ENCODE measurements at regions not wholly inside any gene's neighbourhood (a gene's known extent, or its start where the extent isn't known, plus 50 kb on each side); places are given as distances from the start of the nearest gene placed in this dataset.

DNA sequence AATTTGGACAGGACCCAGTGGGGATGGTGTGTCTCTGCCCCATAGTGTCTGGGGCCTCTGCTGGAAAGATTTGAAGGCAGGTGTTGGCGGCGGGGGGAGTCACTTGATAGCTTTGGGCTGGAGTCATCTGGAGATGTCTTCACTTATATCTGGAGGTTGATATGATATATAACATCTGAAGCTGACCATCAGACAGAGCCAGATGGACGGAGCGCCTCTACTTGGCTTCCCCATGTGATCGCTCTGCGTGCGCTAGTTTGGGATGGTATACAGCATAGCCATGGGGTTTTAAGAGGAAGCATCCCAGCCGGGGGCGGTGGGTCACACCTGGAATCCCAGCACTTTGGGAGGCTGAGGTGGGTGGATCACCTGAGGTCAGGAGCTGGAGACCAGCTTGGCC is 130.7 kb upstream of the NLRP1 start:
- WGBS, 2 donors = 95 to 98% methylated on average over 7 to 9 of the region's 9 CpGs
- peaks cover 0 to 7% (median 0%) of the 10 kb centered on the region in 4 donors for H3K9me3 ChIP-seq
- TF ChIP-seq EP300 (IDR thresholded peaks at IDR 0.05) (no peak), POLR2A (IDR thresholded peaks at IDR 0.05) (no peak)
- TF ChIP-seq, protein P1, sequence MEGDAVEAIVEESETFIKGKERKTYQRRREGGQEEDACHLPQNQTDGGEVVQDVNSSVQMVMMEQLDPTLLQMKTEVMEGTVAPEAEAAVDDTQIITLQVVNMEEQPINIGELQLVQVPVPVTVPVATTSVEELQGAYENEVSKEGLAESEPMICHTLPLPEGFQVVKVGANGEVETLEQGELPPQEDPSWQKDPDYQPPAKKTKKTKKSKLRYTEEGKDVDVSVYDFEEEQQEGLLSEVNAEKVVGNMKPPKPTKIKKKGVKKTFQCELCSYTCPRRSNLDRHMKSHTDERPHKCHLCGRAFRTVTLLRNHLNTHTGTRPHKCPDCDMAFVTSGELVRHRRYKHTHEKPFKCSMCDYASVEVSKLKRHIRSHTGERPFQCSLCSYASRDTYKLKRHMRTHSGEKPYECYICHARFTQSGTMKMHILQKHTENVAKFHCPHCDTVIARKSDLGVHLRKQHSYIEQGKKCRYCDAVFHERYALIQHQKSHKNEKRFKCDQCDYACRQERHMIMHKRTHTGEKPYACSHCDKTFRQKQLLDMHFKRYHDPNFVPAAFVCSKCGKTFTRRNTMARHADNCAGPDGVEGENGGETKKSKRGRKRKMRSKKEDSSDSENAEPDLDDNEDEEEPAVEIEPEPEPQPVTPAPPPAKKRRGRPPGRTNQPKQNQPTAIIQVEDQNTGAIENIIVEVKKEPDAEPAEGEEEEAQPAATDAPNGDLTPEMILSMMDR (IDR thresholded peaks at IDR 0.05) = no peak
- no peaks in the 10 kb centered on the region for H3K27me3 ChIP-seq
- H3K27ac ChIP-seq = no peak overlapping the region
- no peak for DNase-seq (ENCODE audit: low spot score in 2 of 2)
- H3K36me3 ChIP-seq = no peaks in the 10 kb centered on the region
- no peaks in the 10 kb centered on the region for H3K4me1 ChIP-seq
- no peak overlapping the region for H3K4me3 ChIP-seq

- no peak overlapping the region for H3K4me3 ChIP-seq
- H3K27me3 ChIP-seq = no peaks in the 10 kb centered on the region
- peak in 1 of 2 donors; percentile 33 for DNase-seq (ENCODE audit: low spot score in 2 of 2)
- WGBS, 2 donors = 76 to 80% methylated on average over 8 of the region's 8 CpGs
- no peaks in the 10 kb centered on the region for H3K4me1 ChIP-seq
- peaks cover 0 to 7% (median 0%) of the 10 kb centered on the region in 4 donors for H3K9me3 ChIP-seq
- TF ChIP-seq EP300 (IDR thresholded peaks at IDR 0.05) (peak in 1 of 2 donors; percentile 81), POLR2A (IDR thresholded peaks at IDR 0.05) (no peak)
- TF ChIP-seq, protein P1 (IDR thresholded peaks at IDR 0.05) = no peak
- H3K27ac ChIP-seq = no peak overlapping the region
- no peaks in the 10 kb centered on the region for H3K36me3 ChIP-seq
Observed at GRCh38 chr17:5715478-5715877, 131.2 kb upstream of the NLRP1 start.

DNA sequence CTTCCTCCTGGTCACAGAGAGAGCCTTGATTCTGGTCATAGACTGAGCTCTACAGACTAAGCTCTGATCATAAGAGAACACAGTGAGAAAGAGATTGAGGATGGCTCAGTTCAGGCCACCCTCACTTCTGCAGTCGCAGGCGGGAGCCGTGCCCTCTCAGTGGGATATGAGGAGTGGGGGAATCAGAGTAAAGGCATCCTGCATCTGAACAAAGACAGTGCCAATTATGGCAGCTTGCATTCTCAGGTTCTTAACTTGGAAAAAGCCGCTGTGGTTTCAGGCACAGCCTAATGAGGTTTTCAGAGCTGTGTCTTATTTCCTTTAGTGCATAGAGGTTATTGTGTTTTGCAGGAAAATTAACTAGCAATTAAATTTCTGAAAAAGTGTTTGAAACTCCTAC is 134.4 kb upstream of the NLRP1 start:
- WGBS, 2 donors = 36 to 42% methylated on average over 4 of the region's 4 CpGs
- Histone ChIP-seq H3K27ac (no peak overlapping the region), H3K4me1 (no peaks in the 10 kb centered on the region), H3K36me3 (no peaks in the 10 kb centered on the region), H3K9me3 (peaks cover 0 to 10% (median 0%) of the 10 kb centered on the region in 4 donors), H3K27me3 (no peaks in the 10 kb centered on the region), H3K4me3 (no peak overlapping the region)
- DNase-seq (ENCODE audit: low spot score in 2 of 2) = no peak
- TF ChIP-seq, protein P1 (IDR thresholded peaks at IDR 0.05) = no peak
- TF ChIP-seq POLR2A (IDR thresholded peaks at IDR 0.05) = no peak

GRCh38 chr17:5719976-5720375 is 135.7 kb upstream of the NLRP1 start:
- Histone ChIP-seq H3K9me3 (peaks cover 0 to 17% (median 0%) of the 10 kb centered on the region in 4 donors), H3K4me3 (no peak overlapping the region), H3K27ac (no peak overlapping the region), H3K36me3 (no peaks in the 10 kb centered on the region), H3K27me3 (no peaks in the 10 kb centered on the region), H3K4me1 (no peaks in the 10 kb centered on the region)
- no peak for DNase-seq (ENCODE audit: low spot score in 2 of 2)
- WGBS, 2 donors = 87 to 90% methylated on average over 4 of the region's 4 CpGs
- TF ChIP-seq EP300 (IDR thresholded peaks at IDR 0.05) (no peak), POLR2A (IDR thresholded peaks at IDR 0.05) (no peak)
- TF ChIP-seq, protein P1 (IDR thresholded peaks at IDR 0.05) = no peak

- Histone ChIP-seq H3K27me3 (no peaks in the 10 kb centered on the region), H3K4me3 (no peak overlapping the region), H3K4me1 (no peaks in the 10 kb centered on the region), H3K36me3 (no peaks in the 10 kb centered on the region), H3K9me3 (peaks cover 0 to 14% (median 2%) of the 10 kb centered on the region in 4 donors), H3K27ac (no peak overlapping the region)
- TF ChIP-seq EP300 (IDR thresholded peaks at IDR 0.05) (no peak), POLR2A (IDR thresholded peaks at IDR 0.05) (no peak)
- TF ChIP-seq, protein P1 (IDR thresholded peaks at IDR 0.05) = no peak
- WGBS, 2 donors = 85 to 90% methylated on average over 6 of the region's 6 CpGs
- DNase-seq (ENCODE audit: low spot score in 2 of 2) = no peak
Observed at GRCh38 chr17:5730373-5730772, 146.1 kb upstream of the NLRP1 start.

Data from tibial nerve (tissue), 4 donors.